Fibroblast of pulmonary artery (primary cell): ENCODE measurements at regions not wholly inside any gene's neighbourhood (a gene's known extent, or its start where the extent isn't known, plus 50 kb on each side); places are given as distances from the start of the nearest gene placed in this dataset.

ENCODE experiments used
- DNase-seq: peaks from one replicate; pipeline ENCODE4 v3.0.0-alpha.2; 2010; ENCODE audit warnings: low read depth
- H3K4me3 ChIP-seq: replicated peaks from 2 replicates; pipeline ENCODE4 v1.5.1; 2011; ENCODE audit warnings: low read depth, mild to moderate bottlenecking, control low read depth, low read length, moderate library complexity
- CTCF ChIP-seq: IDR thresholded peaks from 2 replicates; pipeline ENCODE4 v1.5.1; 2011; ENCODE audit warnings: mild to moderate bottlenecking, control low read depth, low read length, inconsistent platforms; ENCODE audit errors: missing control alignments

DNA sequence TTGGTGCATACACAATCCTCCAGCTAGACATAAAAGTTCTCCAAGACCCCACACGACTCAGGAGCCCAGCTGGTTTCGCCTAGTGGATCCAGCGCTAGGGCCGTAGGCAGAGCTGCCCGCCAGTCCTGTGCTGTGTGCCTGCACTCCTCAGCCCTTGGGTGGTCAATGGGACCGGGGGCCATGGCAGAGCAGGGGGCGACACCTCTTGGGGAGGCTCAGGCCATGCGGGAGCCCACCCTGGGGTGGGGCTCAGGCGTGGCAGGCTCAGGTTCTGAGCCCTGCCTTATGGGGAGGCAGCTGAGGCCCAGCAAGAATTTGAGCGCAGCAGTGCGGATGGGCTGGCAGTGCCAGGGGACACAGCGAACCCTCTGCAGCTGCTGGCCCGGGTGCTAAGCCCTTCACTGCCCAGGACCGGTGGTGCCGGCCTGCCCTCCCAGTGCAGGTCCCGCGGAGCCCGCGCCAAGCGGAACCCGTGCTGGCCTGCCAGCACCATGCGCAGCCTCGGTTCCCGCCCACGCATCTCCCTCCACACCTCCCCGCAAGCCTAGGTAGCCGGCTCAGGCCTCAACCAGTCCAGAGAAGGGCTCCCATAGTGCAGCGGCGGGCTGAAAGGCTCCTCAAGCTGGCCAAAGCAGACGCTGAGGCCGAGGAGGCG is 1566.6 kb upstream of the SLC39A10 start:
- H3K4me3 ChIP-seq: no peak overlapping the region
- TF ChIP-seq CTCF: no peak
- no peak for DNase-seq

GRCh38 chr2:194087089-194087958 is 1569.7 kb upstream of the SLC39A10 start:
- H3K4me3 ChIP-seq: no peak overlapping the region
- TF ChIP-seq CTCF: no peak
- DNase-seq: peak; percentile 64

DNA sequence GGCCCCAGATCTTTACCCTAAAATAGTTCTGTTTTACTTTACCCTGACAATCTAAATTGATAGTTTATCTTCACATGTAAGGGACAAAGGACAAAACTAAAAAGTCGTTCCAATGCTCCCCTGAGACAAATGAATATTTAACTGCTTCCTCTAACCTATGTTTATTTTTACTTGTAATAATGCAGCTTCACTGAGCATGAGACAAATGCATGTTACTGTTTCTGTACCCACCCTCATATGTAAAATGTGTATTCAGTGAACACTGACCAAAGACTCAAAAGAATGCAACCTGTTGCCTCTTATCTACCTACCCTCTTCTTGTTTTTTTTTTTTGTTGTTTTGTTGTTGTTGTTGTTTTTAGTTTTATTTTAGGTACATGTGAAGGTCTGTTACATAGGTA is 1570.9 kb upstream of the SLC39A10 start:
- no peak for DNase-seq
- TF ChIP-seq CTCF: no peak
- H3K4me3 ChIP-seq: no peak overlapping the region

DNA sequence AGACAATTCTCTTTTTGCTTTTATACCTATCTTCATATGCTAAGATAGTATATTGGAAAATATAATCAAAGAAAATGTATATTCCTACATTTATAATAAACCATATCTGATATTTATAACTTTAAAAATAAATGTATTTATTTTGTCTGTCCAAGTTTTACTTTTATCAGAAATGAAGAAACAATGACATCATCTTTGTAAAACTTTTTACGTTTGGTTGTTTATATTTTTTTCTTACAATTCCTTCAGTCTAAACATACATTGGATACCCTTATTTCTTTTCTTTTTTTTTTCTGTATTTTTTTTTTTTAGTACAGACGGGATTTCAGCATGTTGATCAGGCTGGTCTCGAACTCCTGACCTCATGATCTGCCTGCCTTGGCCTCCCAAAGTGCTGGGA is 1577.0 kb upstream of the SLC39A10 start:
- no peak for TF ChIP-seq CTCF
- no peak for DNase-seq
- H3K4me3 ChIP-seq: no peak overlapping the region

GRCh38 chr2:194077366-194077765 is 1579.7 kb upstream of the SLC39A10 start:
- H3K4me3 ChIP-seq: no peak overlapping the region
- TF ChIP-seq CTCF: no peak
- peak; percentile 6 for DNase-seq

DNA sequence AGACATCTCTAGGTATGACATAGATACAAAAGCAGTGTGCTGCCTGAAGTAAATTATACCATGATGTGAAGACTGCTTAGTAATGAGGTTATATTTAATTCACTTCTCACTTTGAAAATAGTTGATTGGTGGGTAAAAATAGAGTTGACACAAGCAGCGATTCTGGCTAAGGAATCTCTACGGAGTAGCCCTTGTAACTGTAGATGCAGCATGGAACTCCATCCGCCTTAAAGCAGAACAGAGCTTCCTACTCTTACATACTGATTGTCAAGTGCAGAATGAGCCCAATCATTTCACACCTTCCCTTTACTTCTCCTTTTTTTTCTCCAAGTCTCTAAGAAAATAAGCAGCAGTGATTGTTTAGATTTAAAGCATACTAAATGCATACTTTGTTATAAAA is 1594.6 kb upstream of the SLC39A10 start:
- DNase-seq: no peak
- no peak for TF ChIP-seq CTCF
- H3K4me3 ChIP-seq: no peak overlapping the region
